GM23248 (cell line): ENCODE measurements at regions not wholly inside any gene's neighbourhood (a gene's known extent, or its start where the extent isn't known, plus 50 kb on each side); places are given as distances from the start of the nearest gene placed in this dataset.

Experiments
- EZH2 ChIP-seq: fragments of 200-600 bp; sonication (generic); IDR thresholded peaks from 2 replicates; pipeline ENCODE4 v1.6.1; 2018; ENCODE audit warnings: antibody characterized with exemption, mild to moderate bottlenecking; ENCODE audit not compliant: insufficient read depth, poor library complexity, severe bottlenecking
- EZH2phosphoT487 ChIP-seq: fragments of 200-600 bp; sonication (generic); IDR thresholded peaks from 2 replicates; pipeline ENCODE4 v1.6.1; 2018; ENCODE audit warnings: antibody characterized with exemption, moderate library complexity, mild to moderate bottlenecking, low read depth; ENCODE audit not compliant: insufficient read depth

- no peak for TF ChIP-seq EZH2phosphoT487
- no peak for TF ChIP-seq EZH2
These were observed 392.6 kb downstream of the KLF5 start for GRCh38 chr13:73451221-73452029.
